H1 (cell line): ENCODE measurements at regions not wholly inside any gene's neighbourhood (a gene's known extent, or its start where the extent isn't known, plus 50 kb on each side); places are given as distances from the start of the nearest gene placed in this dataset.

Source experiments
- CTCF ChIA-PET: fragments of 300-600 bp; sonication (Branson Sonifier 250); formaldehyde crosslinking; loops from one replicate; lab custom pipeline; 2021; ENCODE audit not compliant: partially characterized antibody; lab: Charles Lee
- POLR2A ChIA-PET: fragments of 300-600 bp; sonication (Branson Sonifier 250); formaldehyde crosslinking; loops from one replicate; lab custom pipeline; 2021; ENCODE audit warnings: inconsistent platforms; ENCODE audit not compliant: partially characterized antibody; lab: Charles Lee
- DNase-seq, 2 experiments: peaks; one replicate each; pipeline versions ENCODE4 v3.0.0 to v3.0.0-alpha.2; 2010 to 2022; ENCODE audit warnings: low spot score in 2 of 2, low read depth in 1 of 2, mixed read lengths in 1 of 2
- FAIRE-seq: peaks from 2 replicates; lab custom pipeline; 2011; peaks lifted over from hg19 to GRCh38; lab: Jason Lieb, UNC
- H2AFZ ChIP-seq: 2 replicates; pipeline ENCODE4 v1.8.1; 2012; ENCODE audit warnings: low read length, inconsistent platforms
- H2AK5ac ChIP-seq: 2 replicates; pipeline ENCODE4 v1.6.1; 2013; ENCODE audit warnings: low read depth, low read length
- H2BK120ac ChIP-seq: replicated peaks from 2 replicates; pipeline ENCODE3; 2013; ENCODE audit warnings: low read depth, low read length, inconsistent platforms
- H2BK12ac ChIP-seq: 2 replicates; pipeline ENCODE4 v1.6.1; 2013; ENCODE audit warnings: low read depth, low read length
- H2BK15ac ChIP-seq: 2 replicates; pipeline ENCODE4 v1.6.1; 2013; ENCODE audit warnings: low read length
- H2BK20ac ChIP-seq: 2 replicates; pipeline ENCODE4 v1.6.1; 2013; ENCODE audit warnings: low read length
- H2BK5ac ChIP-seq: 2 replicates; pipeline ENCODE4 v1.6.1; 2013; ENCODE audit warnings: low read depth, low read length
- H3K14ac ChIP-seq: 2 replicates; pipeline ENCODE4 v1.6.1; 2013; ENCODE audit warnings: inconsistent platforms; ENCODE audit not compliant: insufficient read length
- H3K18ac ChIP-seq: 2 replicates; pipeline ENCODE4 v1.6.1; 2013; ENCODE audit warnings: low read length; ENCODE audit errors: extremely low read depth
- H3K23ac ChIP-seq: 2 replicates; pipeline ENCODE4 v1.6.1; 2013; ENCODE audit warnings: inconsistent platforms; ENCODE audit not compliant: insufficient read length
- H3K23me2 ChIP-seq: 2 replicates; pipeline ENCODE4 v1.6.1; 2013; ENCODE audit warnings: low read depth, low read length
- H3K27ac ChIP-seq: 2 replicates; pipeline ENCODE4 v1.6.1; 2011; ENCODE audit warnings: low read depth, low read length, inconsistent platforms
- H3K27me3 ChIP-seq, 4 experiments: replicated peaks in 1 of 4; 1 replicate in 1 of 4; 2 replicates in 3 of 4; pipeline versions ENCODE4 v1.6.1 to v1.8.1; 2011 to 2013; ENCODE audit warnings: low read length in 3 of 4, mild to moderate bottlenecking in 3 of 4, inconsistent platforms in 2 of 4, mixed read lengths in 2 of 4, moderate library complexity in 1 of 4; ENCODE audit not compliant: control insufficient read depth in 3 of 4, insufficient read depth in 3 of 4; ENCODE audit errors: extremely low read depth in 1 of 4
- H3K36me3 ChIP-seq, 4 experiments: 2 replicates each; pipeline versions ENCODE4 v1.6.1 to v1.8.1; 2011 to 2013; ENCODE audit warnings: mild to moderate bottlenecking in 4 of 4, low read length in 3 of 4, moderate library complexity in 2 of 4, control low read depth in 1 of 4, inconsistent platforms in 1 of 4; ENCODE audit not compliant: insufficient read depth in 4 of 4, control insufficient read depth in 2 of 4
- H3K4ac ChIP-seq: replicated peaks from 2 replicates; pipeline ENCODE3; 2013; ENCODE audit warnings: low read length, low read depth, mixed read lengths, inconsistent platforms; ENCODE audit not compliant: insufficient read length
- H3K4me1 ChIP-seq, 4 experiments: replicated peaks in 1 of 4; 1 replicate in 1 of 4; 2 replicates in 3 of 4; pipeline versions ENCODE4 v1.6.1 to v1.8.1; 2011 to 2013; ENCODE audit warnings: low read length in 3 of 4, inconsistent platforms in 2 of 4, mixed read lengths in 1 of 4; ENCODE audit not compliant: insufficient read depth in 4 of 4, control insufficient read depth in 3 of 4
- H3K4me2 ChIP-seq, 2 experiments: 2 replicates each; pipeline versions ENCODE4 v1.6.1 to v1.8.1; 2011 to 2013; ENCODE audit warnings: low read depth in 2 of 2, low read length in 2 of 2, control low read depth in 1 of 2, inconsistent platforms in 1 of 2, mild to moderate bottlenecking in 1 of 2; ENCODE audit not compliant: insufficient read depth in 1 of 2
- H3K4me3 ChIP-seq, 4 experiments: fragments of 200-600, 300-600 bp in 1 of 4; sonication (generic), shearing (Covaris generic), sonication (Bioruptor Twin) in 1 of 4; 2 replicates each; pipeline versions ENCODE4 v1.5.1 to v1.8.1; 2011 to 2016; ENCODE audit warnings: low read length in 4 of 4, low read depth in 3 of 4, control low read depth in 2 of 4, inconsistent platforms in 2 of 4, mild to moderate bottlenecking in 2 of 4, mixed read lengths in 1 of 4, moderate library complexity in 1 of 4; ENCODE audit not compliant: insufficient read depth in 2 of 4; ENCODE audit errors: extremely low read depth in 1 of 4
- H3K56ac ChIP-seq: replicated peaks from 2 replicates; pipeline ENCODE3; 2013; ENCODE audit warnings: low read depth, mild to moderate bottlenecking, mixed read lengths, low read length, inconsistent platforms; ENCODE audit not compliant: insufficient read length
- H3K79me1 ChIP-seq: 2 replicates; pipeline ENCODE4 v1.6.1; 2013; ENCODE audit warnings: low read depth, low read length, control low read depth
- H3K79me2 ChIP-seq, 2 experiments: 2 replicates each; pipeline versions ENCODE4 v1.6.1 to v1.8.1; 2012 to 2013; ENCODE audit warnings: low read length in 2 of 2, mild to moderate bottlenecking in 2 of 2, inconsistent platforms in 1 of 2; ENCODE audit not compliant: insufficient read depth in 2 of 2, control insufficient read depth in 1 of 2
- H3K9ac ChIP-seq, 4 experiments: replicated peaks in 1 of 4; 1 replicate in 1 of 4; 2 replicates in 3 of 4; pipeline versions ENCODE4 v1.6.1 to v1.8.1; 2011 to 2013; ENCODE audit warnings: low read depth in 3 of 4, low read length in 3 of 4, control low read depth in 2 of 4, mild to moderate bottlenecking in 2 of 4, moderate library complexity in 2 of 4, inconsistent platforms in 1 of 4; ENCODE audit errors: extremely low read depth in 1 of 4
- H3K9me3 ChIP-seq, 2 experiments: 2 replicates each; pipeline versions ENCODE4 v1.6.1 to v1.8.1; 2012 to 2013; ENCODE audit warnings: mild to moderate bottlenecking in 2 of 2, moderate library complexity in 2 of 2, control low read depth in 1 of 2, inconsistent platforms in 1 of 2, low read depth in 1 of 2, low read length in 1 of 2, mixed read lengths in 1 of 2; ENCODE audit not compliant: insufficient read depth in 2 of 2
- H4K20me1 ChIP-seq, 2 experiments: replicated peaks in 1 of 2; 2 replicates each; pipeline versions ENCODE3 to v1.8.1; 2011 to 2013; ENCODE audit warnings: inconsistent platforms in 2 of 2, low read length in 2 of 2, mild to moderate bottlenecking in 1 of 2; ENCODE audit not compliant: insufficient read depth in 2 of 2, control insufficient read depth in 1 of 2
- H4K5ac ChIP-seq: 2 replicates; pipeline ENCODE4 v1.6.1; 2013; ENCODE audit warnings: low read length, low read depth, mixed read lengths, inconsistent platforms; ENCODE audit not compliant: insufficient read length
- H4K8ac ChIP-seq: 2 replicates; pipeline ENCODE4 v1.8.0; 2013; ENCODE audit warnings: mild to moderate bottlenecking, moderate library complexity, low read length, inconsistent platforms; ENCODE audit not compliant: insufficient read depth; ENCODE audit errors: extremely low read depth
- H4K91ac ChIP-seq: replicated peaks from 2 replicates; pipeline ENCODE3; 2013; ENCODE audit warnings: low read length, mixed read lengths, inconsistent platforms; ENCODE audit not compliant: insufficient read length
- KDM5A ChIP-seq: fragments of 200-600 bp; IDR thresholded peaks from 2 replicates; pipeline ENCODE4 v1.7.1; 2012; ENCODE audit warnings: mild to moderate bottlenecking, low read length, inconsistent platforms, mixed read lengths
- SUZ12 ChIP-seq: fragments of 200-600 bp; sonication (generic); IDR thresholded peaks from 2 replicates; pipeline ENCODE4 v1.6.1; 2012; ENCODE audit warnings: mild to moderate bottlenecking, inconsistent platforms, low read length, moderate library complexity, mixed read lengths
- TAF7 ChIP-seq: optimal IDR thresholded peaks from 2 replicates; pipeline ENCODE3; 2011; ENCODE audit warnings: low read depth, mild to moderate bottlenecking, inconsistent platforms, low read length, moderate library complexity, borderline replicate concordance
- USF2 ChIP-seq: IDR thresholded peaks from 2 replicates; pipeline ENCODE4 v1.6.1; 2011; ENCODE audit warnings: low read length, improper control_type of control experiment
- WGBS, 2 experiments: shearing (Covaris generic) in 1 of 2; methylation state at CpG; one replicate each; pipeline versions ENCODE4 v1.1.6 to v1.1.7; 2013 to 2015; ENCODE audit warnings: low lambda C conversion rate in 2 of 2, mixed read lengths in 2 of 2, inconsistent platforms in 1 of 2, low coverage in 1 of 2, missing lambda C conversion rate in 1 of 2; ENCODE audit not compliant: insufficient replicate concordance in 2 of 2, insufficient coverage in 1 of 2, insufficient read length in 1 of 2; ENCODE audit errors: extremely low coverage in 1 of 2, missing lambda C conversion rate in 1 of 2; 5-methylcytosine and 5-hydroxymethylcytosine counted together

GRCh38 chrX:87392369-87392768 lies 125.2 kb upstream of the KLHL4 start:
- no peak overlapping the region for H4K91ac ChIP-seq
- H3K36me3 ChIP-seq: no peaks in the 10 kb centered on the region
- no peak overlapping the region for H2BK120ac ChIP-seq
- H3K9me3 ChIP-seq: no peaks in the 10 kb centered on the region
- H3K23me2 ChIP-seq: no peaks in the 10 kb centered on the region
- H3K4me1 ChIP-seq: no peaks in the 10 kb centered on the region
- DNase-seq (no peak), FAIRE-seq (no peak)
- no peaks in the 10 kb centered on the region for H3K79me2 ChIP-seq
- H2AFZ ChIP-seq: no peak overlapping the region
- no peak overlapping the region for H3K23ac ChIP-seq
- H4K20me1 ChIP-seq: no peaks in the 10 kb centered on the region
- H2BK5ac ChIP-seq: no peak overlapping the region
- no peak overlapping the region for H3K4ac ChIP-seq
- H3K14ac ChIP-seq: no peak overlapping the region
- 93% methylated on average over 2 of the region's 2 CpGs; no CpG with 5 or more reads in 1 of the 2 experiments for WGBS, 2 experiments
- ChIA-PET CTCF (no interaction called here), POLR2A (no interaction called here)
- no peak overlapping the region for H3K18ac ChIP-seq
- no peak overlapping the region for H4K8ac ChIP-seq
- no peak overlapping the region for H3K4me2 ChIP-seq
- H3K9ac ChIP-seq: no peak overlapping the region
- no peak overlapping the region for H2BK20ac ChIP-seq
- TF ChIP-seq USF2 (no peak), SUZ12 (no peak), KDM5A (no peak), TAF7 (no peak)
- no peak overlapping the region for H3K27ac ChIP-seq
- H3K27me3 ChIP-seq: no peaks in the 10 kb centered on the region
- no peak overlapping the region for H2BK12ac ChIP-seq
- H3K4me3 ChIP-seq: no peak overlapping the region
- H3K56ac ChIP-seq: no peak overlapping the region
- no peak overlapping the region for H4K5ac ChIP-seq
- H3K79me1 ChIP-seq: no peaks in the 10 kb centered on the region
- H2AK5ac ChIP-seq: no peak overlapping the region
- no peak overlapping the region for H2BK15ac ChIP-seq
